H1 (cell line): ENCODE measurements at regions not wholly inside any gene's neighbourhood (a gene's known extent, or its start where the extent isn't known, plus 50 kb on each side); places are given as distances from the start of the nearest gene placed in this dataset.

Source experiments
- POLR2A ChIP-seq, 2 experiments: IDR thresholded peaks; 1 replicate in 1 of 2; 2 replicates in 1 of 2; pipeline ENCODE4 v1.6.1; 2011; ENCODE audit warnings: low read depth in 2 of 2, low read length in 2 of 2, mild to moderate bottlenecking in 2 of 2; ENCODE audit errors: control extremely low read depth in 1 of 2
- SIRT6 ChIP-seq: IDR thresholded peaks from one replicate; pipeline ENCODE4 v1.7.1; 2012; ENCODE audit warnings: low read length, inconsistent platforms
- SP4 ChIP-seq: IDR thresholded peaks from 2 replicates; pipeline ENCODE4 v1.6.1; 2012; ENCODE audit warnings: low read length, inconsistent platforms
- TF ChIP-seq, protein P1 (sequence below): IDR thresholded peaks from 2 replicates; pipeline ENCODE4 v1.6.1; 2011; ENCODE audit warnings: low read length, improper control_type of control experiment

- TF ChIP-seq SIRT6 = no peak
- TF ChIP-seq SP4 = no peak
- TF ChIP-seq, protein P1, sequence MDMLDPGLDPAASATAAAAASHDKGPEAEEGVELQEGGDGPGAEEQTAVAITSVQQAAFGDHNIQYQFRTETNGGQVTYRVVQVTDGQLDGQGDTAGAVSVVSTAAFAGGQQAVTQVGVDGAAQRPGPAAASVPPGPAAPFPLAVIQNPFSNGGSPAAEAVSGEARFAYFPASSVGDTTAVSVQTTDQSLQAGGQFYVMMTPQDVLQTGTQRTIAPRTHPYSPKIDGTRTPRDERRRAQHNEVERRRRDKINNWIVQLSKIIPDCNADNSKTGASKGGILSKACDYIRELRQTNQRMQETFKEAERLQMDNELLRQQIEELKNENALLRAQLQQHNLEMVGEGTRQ = no peak
- no peak for TF ChIP-seq POLR2A (IDR thresholded peaks at IDR 0.05; ENCODE audit: control extremely low read depth in 1 of 2, low read depth in 2 of 2, low read length in 2 of 2)
Observed at GRCh38 chr5:108655750-108656450, 91.8 kb upstream of the FER start (continued).
